ENCODE measurements at regions not wholly inside any gene's neighbourhood (a gene's known extent, or its start where the extent isn't known, plus 50 kb on each side); places are given as distances from the start of the nearest gene placed in this dataset.

DNA sequence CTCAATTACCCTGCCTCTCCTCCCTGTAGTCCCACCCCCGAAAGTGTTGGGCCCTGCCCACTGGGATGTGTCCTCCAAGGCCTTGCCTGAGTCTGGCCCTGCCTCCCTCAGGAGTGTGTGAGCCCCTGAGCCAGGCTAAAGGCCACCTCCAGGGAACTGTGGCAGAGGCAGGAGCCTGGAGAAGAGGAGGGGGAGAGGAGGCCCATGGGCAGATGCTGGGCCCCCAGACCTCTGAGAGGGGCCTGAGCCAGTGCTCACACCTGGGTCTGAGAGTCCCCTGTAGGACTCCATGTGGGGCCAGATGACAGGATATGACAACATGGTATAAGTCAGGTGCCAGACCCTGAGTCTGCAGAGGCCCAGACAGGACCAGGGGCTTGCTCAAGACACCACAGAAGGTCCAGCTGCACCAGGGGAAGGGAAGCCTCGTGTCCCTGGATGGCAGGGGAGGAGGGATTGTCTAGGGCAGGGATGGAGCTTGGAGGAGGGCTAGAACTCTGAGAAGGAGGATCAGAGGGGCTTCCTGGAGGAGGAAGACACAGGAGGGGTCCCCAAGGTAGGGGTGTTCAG, 217.9 kb downstream of the TBC1D2B start:
- no peak for TF ChIP-seq CTCF (IDR thresholded peaks at IDR 0.05; ENCODE audit: control extremely low read depth, extremely low read depth)

GRCh38 chr15:77858792-77859490, 218.6 kb downstream of the TBC1D2B start:
- H3K9me3 ChIP-seq (ENCODE audit: control insufficient read depth in 4 of 4, insufficient read depth in 3 of 4, low read length in 3 of 4), result no peaks in the 10 kb centered on the region
- H3K4me3 ChIP-seq, result no peak overlapping the region
- no peak overlapping the region for H3K27ac ChIP-seq (ENCODE audit: low read depth in 1 of 2, low read length in 1 of 2)
- no peak for TF ChIP-seq CTCF (IDR thresholded peaks at IDR 0.05; ENCODE audit: control extremely low read depth, extremely low read depth)
- 65 to 73% methylated on average over 11 of the region's 11 CpGs for WGBS, 2 donors
- H3K4me1 ChIP-seq (ENCODE audit: control insufficient read depth in 5 of 5, insufficient read depth in 5 of 5, low read length in 5 of 5), result no peaks in the 10 kb centered on the region
- H3K27me3 ChIP-seq (ENCODE audit: control insufficient read depth in 3 of 3, insufficient read depth in 3 of 3, low read length in 2 of 3), result no peaks in the 10 kb centered on the region
- DNase-seq (no peak), ATAC-seq (ENCODE audit: insufficient read depth, low FRiP score) (no peak)
- no peaks in the 10 kb centered on the region for H3K36me3 ChIP-seq (ENCODE audit: control insufficient read depth in 4 of 4, insufficient read depth in 4 of 4, low read length in 4 of 4)
- H3K9ac ChIP-seq (ENCODE audit: insufficient read depth in 1 of 2, low read length in 2 of 2), result no peak overlapping the region

More for the DNA sequence above, 217.9 kb downstream of the TBC1D2B start:
- Histone ChIP-seq H3K4me3 (no peak overlapping the region), H3K27me3 (ENCODE audit: control insufficient read depth in 3 of 3, insufficient read depth in 3 of 3, low read length in 2 of 3) (no peaks in the 10 kb centered on the region), H3K36me3 (ENCODE audit: control insufficient read depth in 4 of 4, insufficient read depth in 4 of 4, low read length in 4 of 4) (no peaks in the 10 kb centered on the region), H3K9me3 (ENCODE audit: control insufficient read depth in 4 of 4, insufficient read depth in 3 of 4, low read length in 3 of 4) (peaks cover 0 to 2% (median 0%) of the 10 kb centered on the region in 4 donors), H3K4me1 (ENCODE audit: control insufficient read depth in 5 of 5, insufficient read depth in 5 of 5, low read length in 5 of 5) (no peaks in the 10 kb centered on the region), H3K27ac (ENCODE audit: low read depth in 1 of 2, low read length in 1 of 2) (no peak overlapping the region), H3K9ac (ENCODE audit: insufficient read depth in 1 of 2, low read length in 2 of 2) (no peak overlapping the region)
- no peak for ATAC-seq (ENCODE audit: insufficient read depth, low FRiP score)
- WGBS, 2 donors, result 75 to 84% methylated on average over 2 of the region's 2 CpGs
- DNase-seq, result no peak

- Histone ChIP-seq H3K27ac (ENCODE audit: low read depth in 1 of 2, low read length in 1 of 2) (no peak overlapping the region), H3K9me3 (ENCODE audit: control insufficient read depth in 4 of 4, insufficient read depth in 3 of 4, low read length in 3 of 4) (peaks cover 0 to 3% (median 0%) of the 10 kb centered on the region in 4 donors), H3K9ac (ENCODE audit: insufficient read depth in 1 of 2, low read length in 2 of 2) (no peak overlapping the region), H3K27me3 (ENCODE audit: control insufficient read depth in 3 of 3, insufficient read depth in 3 of 3, low read length in 2 of 3) (no peaks in the 10 kb centered on the region), H3K4me1 (ENCODE audit: control insufficient read depth in 5 of 5, insufficient read depth in 5 of 5, low read length in 5 of 5) (no peaks in the 10 kb centered on the region), H3K4me3 (no peak overlapping the region), H3K36me3 (ENCODE audit: control insufficient read depth in 4 of 4, insufficient read depth in 4 of 4, low read length in 4 of 4) (no peaks in the 10 kb centered on the region)
- TF ChIP-seq CTCF (IDR thresholded peaks at IDR 0.05; ENCODE audit: control extremely low read depth, extremely low read depth), result no peak
- WGBS, 2 donors, result 84 to 86% methylated on average over 7 of the region's 7 CpGs
- ATAC-seq (ENCODE audit: insufficient read depth, low FRiP score), result no peak
- no peak for DNase-seq
These were observed 220.1 kb downstream of the TBC1D2B start for GRCh38 chr15:77857419-77857818.
